ENCODE measurements at regions not wholly inside any gene's neighbourhood (a gene's known extent, or its start where the extent isn't known, plus 50 kb on each side); places are given as distances from the start of the nearest gene placed in this dataset.

GRCh38 chr2:47260971-47261370, 84.7 kb upstream of the CALM2 start:
- no peak for TF ChIP-seq CTCF (IDR thresholded peaks at IDR 0.05; ENCODE audit: low read length)
- TF ChIP-seq EZH2 (IDR thresholded peaks at IDR 0.05; ENCODE audit: borderline replicate concordance, low read length): no peak
